ENCODE measurements at regions not wholly inside any gene's neighbourhood (a gene's known extent, or its start where the extent isn't known, plus 50 kb on each side); places are given as distances from the start of the nearest gene placed in this dataset.

DNA sequence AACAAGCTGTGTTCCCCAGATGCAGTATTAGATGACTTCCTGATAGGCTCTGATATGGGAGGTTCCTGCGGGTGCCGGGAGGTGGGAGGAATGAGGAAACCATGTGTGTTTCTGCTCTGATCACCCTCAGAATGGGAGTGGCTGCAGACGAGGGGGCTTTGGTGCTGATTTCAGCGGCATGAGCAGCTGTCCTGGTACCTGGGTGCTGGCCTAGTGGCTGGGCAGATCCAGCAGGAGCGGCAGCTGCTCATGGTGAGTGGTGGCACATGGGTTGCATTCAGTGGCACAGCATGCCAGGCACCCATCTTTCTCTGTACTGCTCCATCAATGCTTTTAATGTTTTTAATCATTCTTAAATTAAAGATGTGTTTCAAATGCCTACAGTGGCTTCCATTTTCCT, 177.2 kb upstream of the NETO1 start:
- Histone ChIP-seq H3K36me3 (ENCODE audit: insufficient read depth) (no peaks in the 10 kb centered on the region), H3K4me3 (ENCODE audit: low read depth, low read length) (no peak overlapping the region), H3K27ac (ENCODE audit: low read depth) (no peak overlapping the region), H3K4me1 (ENCODE audit: insufficient read depth) (no peaks in the 10 kb centered on the region)
- DNase-seq (ENCODE audit: extremely low spot score), result no peak
- WGBS, result 73% methylated on average over 5 of the region's 5 CpGs

DNA sequence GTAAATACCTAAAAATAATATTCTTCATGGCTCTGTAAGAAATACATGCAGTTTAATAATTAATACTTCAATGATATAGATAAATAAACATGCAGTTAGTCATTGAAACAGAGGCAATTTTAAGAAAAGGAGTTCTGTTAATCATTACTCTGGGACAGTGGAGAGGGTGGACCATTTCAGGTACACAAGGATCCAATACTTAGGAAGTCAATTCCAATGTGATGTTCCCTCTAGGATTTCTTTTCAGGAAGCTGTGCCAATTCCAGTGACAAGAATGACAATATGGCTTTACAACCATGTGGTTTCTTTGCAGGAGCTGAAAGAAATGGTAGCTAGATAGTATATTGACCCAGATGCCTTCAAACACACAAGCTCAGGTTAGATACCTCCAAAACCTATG, 175.8 kb upstream of the NETO1 start:
- no peak for DNase-seq (ENCODE audit: extremely low spot score)

DNA sequence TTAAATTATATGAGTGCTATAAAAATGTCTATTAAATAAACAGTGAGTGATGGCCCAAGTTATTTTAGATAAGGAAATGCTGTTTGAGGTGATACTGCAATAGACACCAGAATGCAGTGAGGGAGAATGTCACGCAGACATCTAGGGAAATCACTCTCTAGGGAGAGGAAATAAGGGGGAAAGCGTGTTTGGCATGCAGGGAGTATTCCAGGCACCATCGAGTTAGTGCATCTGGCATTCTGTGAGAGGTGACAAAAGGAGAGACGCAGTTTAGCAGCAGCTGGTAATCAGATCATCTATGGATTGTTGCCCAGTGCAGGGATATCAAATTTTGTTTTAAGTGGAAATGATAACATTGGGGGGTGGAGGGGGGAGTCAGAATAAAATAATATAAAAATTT, 175.4 kb upstream of the NETO1 start:
- no peak overlapping the region for H3K4me3 ChIP-seq (ENCODE audit: low read depth, low read length)
- H3K27ac ChIP-seq (ENCODE audit: low read depth), result no peak overlapping the region
- H3K4me1 ChIP-seq (ENCODE audit: insufficient read depth), result no peaks in the 10 kb centered on the region
- 22% methylated on average over 4 of the region's 4 CpGs for WGBS
- H3K36me3 ChIP-seq (ENCODE audit: insufficient read depth), result no peaks in the 10 kb centered on the region
- DNase-seq (ENCODE audit: extremely low spot score), result no peak

More for the DNA sequence above, 175.8 kb upstream of the NETO1 start:
- no peak overlapping the region for H3K4me3 ChIP-seq (ENCODE audit: low read depth, low read length)
- H3K36me3 ChIP-seq (ENCODE audit: insufficient read depth), result no peaks in the 10 kb centered on the region
- no peaks in the 10 kb centered on the region for H3K4me1 ChIP-seq (ENCODE audit: insufficient read depth)
- no peak overlapping the region for H3K27ac ChIP-seq (ENCODE audit: low read depth)

DNA sequence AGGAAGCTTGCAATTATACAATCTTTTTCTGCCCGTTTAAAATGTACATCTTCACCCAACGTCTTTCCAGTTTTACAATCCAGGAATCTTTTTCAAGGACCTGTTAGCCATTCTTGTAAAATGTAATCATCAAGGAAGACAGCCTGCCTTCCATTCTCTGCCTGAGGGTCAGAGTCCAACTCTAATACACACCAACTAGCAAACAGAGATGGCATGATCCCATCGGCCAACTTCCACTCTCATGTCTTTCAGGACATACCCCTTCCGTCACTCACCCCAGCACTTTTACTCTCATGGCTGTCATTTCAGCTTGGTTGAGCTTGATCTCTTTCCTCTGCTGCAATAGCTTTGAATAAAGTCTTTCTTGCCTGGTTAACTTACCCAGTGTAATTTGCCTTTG, 172.5 kb upstream of the NETO1 start:
- no peaks in the 10 kb centered on the region for H3K4me1 ChIP-seq (ENCODE audit: insufficient read depth)
- H3K27ac ChIP-seq (ENCODE audit: low read depth), result no peak overlapping the region
- H3K36me3 ChIP-seq (ENCODE audit: insufficient read depth), result no peaks in the 10 kb centered on the region
- DNase-seq (ENCODE audit: extremely low spot score), result no peak
- 61% methylated on average over 4 of the region's 4 CpGs for WGBS
- no peak overlapping the region for H3K4me3 ChIP-seq (ENCODE audit: low read depth, low read length)

DNA sequence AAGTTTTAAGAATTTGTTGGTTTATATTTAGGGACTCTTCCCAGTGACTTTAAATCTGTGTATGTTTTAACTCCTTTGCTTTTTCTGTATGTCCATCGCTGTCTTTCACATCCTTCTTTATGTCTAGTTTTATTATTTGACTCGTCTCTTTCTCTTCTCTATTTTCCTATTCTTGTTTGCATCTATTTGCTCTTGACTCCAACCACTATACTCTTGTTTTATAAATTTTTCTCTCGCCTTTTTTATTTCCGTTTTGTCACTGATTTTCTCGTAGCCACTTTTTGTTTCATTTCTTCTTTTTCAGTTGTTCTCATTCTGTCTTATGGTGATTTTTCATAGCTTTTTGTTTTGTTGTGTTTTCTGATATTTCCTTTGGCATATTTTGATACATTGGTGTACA, 170.5 kb upstream of the NETO1 start:
- no peak overlapping the region for H3K27ac ChIP-seq (ENCODE audit: low read depth)
- H3K36me3 ChIP-seq (ENCODE audit: insufficient read depth), result no peaks in the 10 kb centered on the region
- H3K4me1 ChIP-seq (ENCODE audit: insufficient read depth), result no peaks in the 10 kb centered on the region
- DNase-seq (ENCODE audit: extremely low spot score), result no peak
- WGBS, result 83% methylated on average over 5 of the region's 5 CpGs
- no peak overlapping the region for H3K4me3 ChIP-seq (ENCODE audit: low read depth, low read length)

DNA sequence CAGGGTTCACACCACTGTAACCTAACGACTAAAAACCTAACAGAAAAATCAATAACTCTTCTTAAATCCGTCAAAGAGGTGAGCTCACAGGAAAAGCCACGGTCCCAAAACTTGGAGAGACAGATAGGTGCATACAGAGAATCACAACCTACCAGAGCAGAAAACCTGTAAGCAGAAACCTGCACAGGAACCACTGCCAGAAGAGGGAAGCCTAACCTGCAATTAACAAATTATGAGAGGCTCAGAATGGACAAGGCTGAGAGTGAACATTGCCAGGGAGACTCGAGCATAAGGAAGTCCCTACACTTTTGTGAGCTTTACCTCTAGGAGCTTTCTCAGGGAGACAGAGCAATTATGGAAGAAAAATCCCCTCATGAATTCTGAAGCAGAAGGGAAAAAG, 156.2 kb upstream of the NETO1 start:
- H3K4me3 ChIP-seq (ENCODE audit: low read depth, low read length), result no peak overlapping the region
- no peak for DNase-seq (ENCODE audit: extremely low spot score)
- H3K4me1 ChIP-seq (ENCODE audit: insufficient read depth), result no peaks in the 10 kb centered on the region
- H3K27ac ChIP-seq (ENCODE audit: low read depth), result no peak overlapping the region
- H3K36me3 ChIP-seq (ENCODE audit: insufficient read depth), result no peaks in the 10 kb centered on the region
- WGBS, result 66% methylated on average over 4 of the region's 4 CpGs

DNA sequence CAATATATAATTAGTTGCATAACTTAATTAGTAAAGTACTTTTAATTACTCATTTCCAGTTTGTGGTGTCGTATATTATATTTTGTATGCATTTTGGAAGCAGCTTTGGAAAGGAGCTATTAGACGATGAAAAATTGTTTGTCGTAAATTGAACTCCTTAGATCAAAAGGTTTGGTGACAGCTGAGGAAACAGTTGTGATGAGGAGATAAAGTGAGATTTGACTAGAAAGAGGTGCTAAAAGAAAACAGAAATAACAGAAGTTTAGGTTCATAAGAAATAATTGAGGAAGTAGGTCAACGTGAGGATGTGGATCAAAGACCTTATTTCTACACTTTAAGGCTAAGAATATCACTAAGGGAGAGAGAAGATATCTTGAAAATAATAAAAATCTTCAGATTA, 141.9 kb upstream of the NETO1 start:
- no peaks in the 10 kb centered on the region for H3K4me1 ChIP-seq (ENCODE audit: insufficient read depth)
- no peaks in the 10 kb centered on the region for H3K36me3 ChIP-seq (ENCODE audit: insufficient read depth)
- DNase-seq (ENCODE audit: extremely low spot score), result no peak
- no peak overlapping the region for H3K27ac ChIP-seq (ENCODE audit: low read depth)
- 51% methylated on average over 4 of the region's 4 CpGs for WGBS
- H3K4me3 ChIP-seq (ENCODE audit: low read depth, low read length), result no peak overlapping the region

DNA sequence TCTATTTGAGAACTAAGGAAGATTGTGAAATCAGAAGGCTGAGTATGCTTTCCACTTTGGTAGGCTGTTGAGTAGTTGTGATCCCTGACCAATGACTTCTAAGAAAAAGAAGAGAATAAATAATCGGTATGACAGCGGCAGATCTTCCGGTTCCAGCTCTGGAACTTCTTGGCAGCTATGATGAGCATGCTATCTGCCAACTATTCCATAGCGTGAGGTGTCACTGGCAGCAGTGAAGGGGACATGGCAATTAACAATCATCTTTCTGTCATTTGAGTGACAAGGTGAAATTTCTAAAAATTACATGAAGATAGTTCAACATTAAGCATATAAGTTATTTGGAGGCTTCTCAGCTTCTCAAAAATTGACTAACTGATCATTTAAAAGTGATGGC, 140.1 kb upstream of the NETO1 start:
- WGBS, result 80% methylated on average over 4 of the region's 4 CpGs
- Histone ChIP-seq H3K4me3 (ENCODE audit: low read depth, low read length) (no peak overlapping the region), H3K27ac (ENCODE audit: low read depth) (no peak overlapping the region), H3K36me3 (ENCODE audit: insufficient read depth) (no peaks in the 10 kb centered on the region), H3K4me1 (ENCODE audit: insufficient read depth) (no peaks in the 10 kb centered on the region)
- no peak for DNase-seq (ENCODE audit: extremely low spot score)

DNA sequence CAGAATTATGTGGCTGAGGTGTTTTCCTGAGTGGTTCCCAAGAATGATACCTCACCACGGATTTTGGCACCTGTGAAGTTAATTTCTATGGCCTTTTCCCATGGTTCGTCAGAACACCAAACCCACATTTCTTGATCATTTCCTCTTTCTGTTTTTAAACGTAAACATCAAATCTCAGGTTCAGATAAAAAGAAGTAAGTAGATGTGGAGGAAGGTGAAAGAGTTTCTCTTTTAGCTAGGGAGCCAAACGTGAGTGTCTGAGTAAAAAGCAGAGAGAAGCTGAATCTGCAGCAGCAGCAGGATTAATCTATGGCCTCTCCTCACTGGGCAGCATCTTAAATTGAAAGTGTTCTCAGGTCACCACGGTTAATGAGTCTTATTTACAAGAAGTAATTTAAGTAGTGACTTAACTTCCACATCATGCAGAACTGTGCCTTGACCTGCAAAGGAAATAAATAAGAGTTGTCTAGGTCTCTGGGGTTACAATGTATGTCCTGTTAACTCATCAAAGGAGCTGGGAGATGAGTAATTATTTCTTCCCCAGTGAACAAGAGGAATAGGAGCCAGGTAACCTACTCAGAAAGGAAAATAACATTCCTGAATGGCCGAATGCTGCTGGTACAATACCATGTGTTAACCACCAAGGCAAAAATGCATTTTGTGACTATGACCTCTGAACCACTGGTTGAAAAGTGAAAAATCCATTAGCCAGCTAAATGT, 139.6 kb upstream of the NETO1 start:
- Histone ChIP-seq H3K27ac (ENCODE audit: low read depth) (no peak overlapping the region), H3K4me1 (ENCODE audit: insufficient read depth) (no peaks in the 10 kb centered on the region), H3K36me3 (ENCODE audit: insufficient read depth) (no peaks in the 10 kb centered on the region), H3K4me3 (ENCODE audit: low read depth, low read length) (no peak overlapping the region)
- 45% methylated on average over 6 of the region's 6 CpGs for WGBS
- no peak for DNase-seq (ENCODE audit: extremely low spot score)

DNA sequence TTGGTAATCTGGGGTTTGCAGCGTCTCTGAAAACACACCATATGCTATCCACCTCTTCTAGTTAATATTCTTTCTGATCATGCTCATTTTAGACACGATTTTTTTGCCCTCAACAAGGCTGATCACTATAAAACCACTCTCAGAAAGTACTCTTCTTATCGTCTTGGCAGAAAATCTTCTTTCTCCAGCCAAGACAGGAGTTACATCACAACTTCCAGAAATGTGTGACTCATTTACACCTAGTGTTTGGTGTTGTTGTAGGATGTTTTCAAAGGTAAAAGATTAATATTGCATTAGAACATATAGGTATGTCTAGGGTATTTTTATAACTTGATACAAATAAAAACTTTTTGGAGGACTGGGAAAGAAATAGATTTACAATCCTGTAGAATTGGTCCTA, 138.5 kb upstream of the NETO1 start:
- 66% methylated on average over 3 of the region's 3 CpGs for WGBS
- DNase-seq (ENCODE audit: extremely low spot score), result no peak
- H3K27ac ChIP-seq (ENCODE audit: low read depth), result no peak overlapping the region
- no peaks in the 10 kb centered on the region for H3K36me3 ChIP-seq (ENCODE audit: insufficient read depth)
- H3K4me1 ChIP-seq (ENCODE audit: insufficient read depth), result no peaks in the 10 kb centered on the region
- H3K4me3 ChIP-seq (ENCODE audit: low read depth, low read length), result no peak overlapping the region

DNA sequence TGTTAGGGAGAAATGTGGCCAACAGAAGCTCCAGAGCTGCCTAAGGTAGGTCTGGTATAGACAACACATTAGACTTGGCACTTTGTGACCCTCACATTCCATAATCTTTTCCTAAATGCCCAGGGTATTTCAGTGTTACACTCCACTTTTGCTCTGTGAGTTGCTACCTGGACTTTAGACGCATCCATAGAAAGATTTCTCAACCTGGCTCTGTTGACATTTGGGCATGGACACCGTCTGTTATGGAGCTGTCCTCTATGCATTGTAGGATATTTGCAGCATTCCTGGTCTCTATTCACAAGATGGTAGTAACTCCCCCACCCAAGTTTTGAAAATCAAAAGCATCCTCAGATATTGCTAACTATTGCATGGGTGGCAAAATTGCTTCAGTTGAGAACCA, 136.5 kb upstream of the NETO1 start:
- 89% methylated on average over 2 of the region's 2 CpGs for WGBS
- Histone ChIP-seq H3K4me3 (ENCODE audit: low read depth, low read length) (no peak overlapping the region), H3K27ac (ENCODE audit: low read depth) (no peak overlapping the region), H3K36me3 (ENCODE audit: insufficient read depth) (no peaks in the 10 kb centered on the region), H3K4me1 (ENCODE audit: insufficient read depth) (no peaks in the 10 kb centered on the region)
- DNase-seq (ENCODE audit: extremely low spot score), result no peak

DNA sequence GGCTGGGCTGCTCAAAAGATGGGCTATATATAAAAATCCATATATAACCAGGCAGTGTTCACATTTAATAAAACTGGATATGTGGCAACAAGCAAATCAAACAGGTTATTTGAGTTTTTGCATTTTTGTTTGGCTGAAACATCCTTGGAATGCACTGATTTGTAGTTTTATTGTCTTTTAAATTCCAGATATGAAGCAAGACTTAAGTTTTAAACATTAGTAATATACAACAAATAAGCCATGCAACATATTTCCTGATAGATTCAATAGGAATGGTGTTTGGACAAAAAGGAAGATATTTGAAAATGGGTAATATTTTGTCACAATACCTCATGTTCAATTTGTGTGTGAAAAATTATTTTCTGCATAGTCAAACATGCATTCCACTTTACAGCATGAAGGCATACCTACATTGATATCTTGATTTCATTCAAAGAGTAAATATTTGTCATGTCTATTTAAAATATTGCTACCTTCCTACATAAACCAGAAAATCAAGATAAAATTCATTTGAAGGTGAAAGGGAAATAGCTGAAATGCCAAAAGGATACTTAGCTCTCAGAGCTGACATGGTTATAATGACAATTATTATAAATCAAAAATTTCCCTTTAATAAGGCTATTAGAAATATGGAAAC, 132.3 kb upstream of the NETO1 start:
- Histone ChIP-seq H3K4me3 (ENCODE audit: low read depth, low read length) (no peak overlapping the region), H3K27ac (ENCODE audit: low read depth) (no peak overlapping the region), H3K4me1 (ENCODE audit: insufficient read depth) (no peaks in the 10 kb centered on the region), H3K36me3 (ENCODE audit: insufficient read depth) (no peaks in the 10 kb centered on the region)
- DNase-seq (ENCODE audit: extremely low spot score), result no peak

DNA sequence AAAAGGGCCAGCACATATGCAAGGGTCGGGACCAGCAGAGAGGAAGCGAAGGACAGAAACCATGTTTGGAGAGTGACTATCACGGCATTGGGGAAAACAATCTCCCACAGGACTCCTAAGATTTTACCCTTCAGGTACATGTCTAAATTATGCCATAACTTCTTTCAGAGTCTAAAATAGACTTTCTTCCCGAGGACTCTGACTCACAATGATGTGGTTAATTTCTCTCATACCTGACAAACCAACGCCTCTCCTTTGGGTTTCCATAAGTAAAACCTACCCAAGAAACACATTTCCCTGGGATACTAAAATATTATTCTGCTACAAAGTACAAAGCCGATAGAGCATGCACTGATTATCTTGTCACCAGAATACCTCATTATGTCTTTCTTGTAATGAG, 127.8 kb upstream of the NETO1 start:
- no peak overlapping the region for H3K4me3 ChIP-seq (ENCODE audit: low read depth, low read length)
- 92% methylated on average over 6 of the region's 6 CpGs for WGBS
- H3K36me3 ChIP-seq (ENCODE audit: insufficient read depth), result no peaks in the 10 kb centered on the region
- no peaks in the 10 kb centered on the region for H3K4me1 ChIP-seq (ENCODE audit: insufficient read depth)
- H3K27ac ChIP-seq (ENCODE audit: low read depth), result no peak overlapping the region
- no peak for DNase-seq (ENCODE audit: extremely low spot score)

DNA sequence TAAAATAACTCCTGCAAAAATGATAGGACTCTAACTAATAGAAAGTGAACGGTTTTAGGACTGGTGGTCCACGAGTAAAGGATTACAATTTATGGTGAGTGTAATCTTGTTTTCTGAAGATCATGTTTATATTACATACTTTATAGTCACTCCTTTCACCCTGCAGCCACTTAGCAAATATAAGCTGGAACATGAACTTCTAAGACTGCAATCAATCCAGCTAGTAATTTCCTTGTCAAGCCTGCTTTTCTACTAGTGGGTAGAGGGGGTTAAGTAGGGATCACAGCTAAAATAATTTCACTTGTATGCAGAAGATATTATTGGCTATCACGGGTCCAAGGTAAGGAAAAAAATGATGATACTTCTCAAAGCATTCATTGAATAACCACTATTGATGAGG, 125.5 kb upstream of the NETO1 start:
- 27% methylated on average over 3 of the region's 3 CpGs for WGBS
- H3K36me3 ChIP-seq (ENCODE audit: insufficient read depth), result no peaks in the 10 kb centered on the region

DNA sequence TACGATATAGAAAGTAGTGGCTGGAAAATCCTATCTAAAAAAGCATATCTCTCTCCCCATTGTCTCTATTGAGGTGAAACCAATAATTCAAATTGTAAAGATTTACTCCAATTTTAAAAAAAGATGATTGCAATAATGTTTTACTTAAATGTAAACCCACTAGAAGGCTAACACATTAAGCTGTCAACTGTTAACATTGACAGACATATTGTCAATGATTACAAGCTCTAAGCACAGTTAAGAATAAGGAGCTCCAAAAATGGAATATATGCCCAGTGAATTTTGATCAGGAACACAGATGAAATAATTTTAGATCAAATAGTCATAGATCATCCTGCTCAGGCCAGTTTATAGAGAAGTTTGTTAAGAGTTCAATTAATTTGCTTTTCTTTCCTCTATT, 123.6 kb upstream of the NETO1 start:
- Histone ChIP-seq H3K36me3 (ENCODE audit: insufficient read depth) (no peaks in the 10 kb centered on the region), H3K4me3 (ENCODE audit: low read depth, low read length) (no peak overlapping the region), H3K27ac (ENCODE audit: low read depth) (no peak overlapping the region), H3K4me1 (ENCODE audit: insufficient read depth) (no peaks in the 10 kb centered on the region)
- WGBS, result 83% methylated on average over 1 of the region's 1 CpG
- no peak for DNase-seq (ENCODE audit: extremely low spot score)

More for the DNA sequence above, 125.5 kb upstream of the NETO1 start:
- Histone ChIP-seq H3K27ac (ENCODE audit: low read depth) (no peak overlapping the region), H3K4me3 (ENCODE audit: low read depth, low read length) (no peak overlapping the region), H3K4me1 (ENCODE audit: insufficient read depth) (no peaks in the 10 kb centered on the region)
- DNase-seq (ENCODE audit: extremely low spot score), result peak; percentile 35
